Erythroblast (primary cell): ENCODE measurements at regions not wholly inside any gene's neighbourhood (a gene's known extent, or its start where the extent isn't known, plus 50 kb on each side); places are given as distances from the start of the nearest gene placed in this dataset.

Experiments
- DNase-seq, 2 experiments: peaks; one replicate each; lab custom pipeline; 2025; lab: John Stamatoyannopoulos, UW
- GATA1 ChIP-seq: IDR thresholded peaks from 2 replicates; pipeline ENCODE4 v1.6.1; 2011; ENCODE audit warnings: low read depth, mild to moderate bottlenecking, control low read depth, low read length, moderate library complexity
- POLR2A ChIP-seq: IDR thresholded peaks from 2 replicates; pipeline ENCODE4 v1.6.1; 2011; ENCODE audit warnings: mild to moderate bottlenecking, low read length

GRCh38 chr15:70297465-70298058 is 199.8 kb upstream of the TLE3 start:
- TF ChIP-seq POLR2A (no peak), GATA1 (no peak)
- DNase-seq: no peak

- no peak for DNase-seq
- no peak for TF ChIP-seq POLR2A
- no peak for TF ChIP-seq GATA1
Measured at GRCh38 chr15:70294731-70295305, 197.1 kb upstream of the TLE3 start.

- TF ChIP-seq POLR2A (no peak), GATA1 (no peak)
- no peak for DNase-seq
Measured at GRCh38 chr15:70293591-70294470, 196.1 kb upstream of the TLE3 start.

- TF ChIP-seq POLR2A: no peak
- TF ChIP-seq GATA1: no peak
Measured at GRCh38 chr15:70293138-70293537, 195.4 kb upstream of the TLE3 start.

GRCh38 chr15:70292076-70292760 is 194.5 kb upstream of the TLE3 start:
- TF ChIP-seq POLR2A: no peak
- DNase-seq: no peak

More at GRCh38 chr15:70293138-70293537, 195.4 kb upstream of the TLE3 start:
- DNase-seq: no peak

GRCh38 chr15:70291305-70292075 is 193.8 kb upstream of the TLE3 start:
- TF ChIP-seq GATA1 (no peak), POLR2A (no peak)
- DNase-seq: no peak

- DNase-seq: no peak
- no peak for TF ChIP-seq GATA1
- TF ChIP-seq POLR2A: no peak
Measured at GRCh38 chr15:70290708-70291107, 193.0 kb upstream of the TLE3 start.

GRCh38 chr15:70289191-70289955 is 191.7 kb upstream of the TLE3 start:
- TF ChIP-seq POLR2A: no peak
- TF ChIP-seq GATA1: no peak
- DNase-seq: no peak

GRCh38 chr15:70286113-70286806 is 188.5 kb upstream of the TLE3 start:
- no peak for TF ChIP-seq POLR2A
- no peak for TF ChIP-seq GATA1
- DNase-seq: no peak

- no peak for DNase-seq
- TF ChIP-seq POLR2A (no peak), GATA1 (no peak)
Measured at GRCh38 chr15:70284438-70285214, 186.9 kb upstream of the TLE3 start.

GRCh38 chr15:70283511-70283910 is 185.8 kb upstream of the TLE3 start:
- no peak for TF ChIP-seq GATA1
- TF ChIP-seq POLR2A: no peak
- DNase-seq: no peak

- DNase-seq: no peak
- TF ChIP-seq GATA1 (no peak), POLR2A (no peak)
Measured at GRCh38 chr15:70281811-70282307, 184.1 kb upstream of the TLE3 start.
